ENCODE measurements at regions not wholly inside any gene's neighbourhood (a gene's known extent, or its start where the extent isn't known, plus 50 kb on each side); places are given as distances from the start of the nearest gene placed in this dataset.

DNA sequence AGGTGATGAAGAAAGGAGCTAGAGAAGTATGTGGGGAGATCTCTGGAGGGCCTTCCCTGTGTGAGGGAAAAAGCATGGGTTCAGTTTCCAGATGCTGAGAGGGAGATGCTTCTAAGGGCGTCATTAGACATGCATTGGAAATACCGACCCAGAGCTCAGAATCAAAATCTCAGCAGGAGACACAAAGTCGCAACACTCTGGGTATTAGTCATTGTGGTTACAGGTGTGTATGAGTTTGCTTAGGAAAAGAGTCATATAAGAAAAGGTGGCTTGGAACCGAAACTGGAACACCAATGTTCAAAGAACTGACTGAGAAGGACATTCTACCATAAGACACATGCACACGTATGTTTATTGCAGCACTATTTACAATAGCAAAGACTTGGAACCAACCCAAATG, 477.1 kb downstream of the FBXO15 start:
- no peak for DNase-seq

DNA sequence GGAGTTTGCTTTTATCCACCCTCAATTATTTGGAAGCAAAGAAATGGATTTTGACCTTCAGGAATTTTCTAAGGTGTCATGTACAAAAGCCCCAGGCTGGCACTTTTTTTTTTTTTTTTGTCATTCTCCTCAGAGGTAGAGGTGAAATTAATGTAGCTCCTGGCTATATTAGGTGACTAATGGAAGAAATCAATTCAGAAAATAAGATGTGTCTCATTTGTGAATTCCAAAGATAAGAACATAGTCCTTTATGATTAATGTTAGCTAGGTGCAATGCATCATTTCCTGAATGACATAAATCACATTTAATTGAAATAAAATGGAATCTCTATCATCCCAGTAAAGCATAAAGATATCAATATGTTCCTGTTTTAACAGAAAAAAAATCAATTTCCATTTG, 477.6 kb downstream of the FBXO15 start:
- DNase-seq = no peak

DNA sequence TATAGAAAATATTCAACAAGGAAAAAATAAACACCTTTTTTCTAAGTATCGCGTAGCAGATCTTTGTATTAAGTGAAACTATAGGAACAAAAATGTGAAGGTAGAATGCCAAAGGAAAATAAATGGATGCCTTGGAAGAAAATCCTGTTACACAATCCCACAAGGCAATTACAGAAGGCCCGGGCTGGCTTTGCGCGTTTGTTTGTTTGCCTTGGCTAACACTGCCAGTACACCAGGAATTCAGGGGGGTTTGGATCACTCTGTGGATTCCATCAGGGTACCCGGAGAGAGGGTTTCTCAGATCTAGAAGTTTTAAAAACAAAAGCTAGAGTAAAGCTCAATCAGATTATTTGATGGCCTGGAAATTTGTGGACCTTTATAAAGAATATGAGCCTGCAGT, 478.3 kb downstream of the FBXO15 start:
- no peak for DNase-seq

- no peak for DNase-seq
These were observed 479.6 kb downstream of the FBXO15 start for GRCh38 chr18:73668051-73668450.

- DNase-seq = no peak
These were observed 480.9 kb downstream of the FBXO15 start for GRCh38 chr18:73666772-73667171.

DNA sequence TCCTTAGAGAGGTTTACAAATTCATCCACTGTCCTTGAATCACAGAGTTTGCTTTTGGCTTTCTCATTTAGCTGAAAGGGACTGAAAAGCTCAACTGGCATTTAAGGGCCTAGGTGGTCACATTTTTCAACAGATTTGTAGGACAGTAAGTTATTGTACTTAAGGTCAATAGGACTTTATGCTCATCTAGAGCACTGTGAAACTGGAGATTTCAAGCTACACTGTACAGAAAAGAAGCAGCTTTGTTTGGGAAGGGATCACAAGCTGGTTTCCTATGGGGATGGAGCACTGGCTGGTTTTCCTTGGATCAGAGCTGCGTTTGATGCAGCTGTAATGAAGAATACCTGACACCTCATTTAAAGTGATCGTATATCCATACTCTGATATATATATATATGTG, 482.7 kb downstream of the FBXO15 start:
- no peak for DNase-seq

DNA sequence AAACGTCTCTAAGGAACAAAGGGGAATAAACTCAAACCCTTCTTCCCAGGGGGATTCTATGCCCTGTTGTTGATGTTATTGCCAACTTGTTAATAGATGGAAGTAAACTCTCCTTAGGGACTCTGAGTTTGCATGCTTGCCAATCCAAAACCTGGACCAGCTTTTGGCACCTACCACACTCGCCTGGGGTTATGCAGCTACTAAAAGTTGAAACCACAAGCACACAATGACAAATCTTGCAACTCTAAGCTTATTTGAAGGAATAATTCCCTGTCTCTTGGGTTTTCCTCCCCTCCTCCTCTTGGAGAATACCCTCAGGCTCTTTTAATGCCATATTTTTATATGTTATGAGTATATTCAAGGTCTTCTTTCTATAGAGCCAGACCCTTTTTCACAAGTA, 484.1 kb downstream of the FBXO15 start:
- DNase-seq = no peak

- DNase-seq = no peak
These were observed 485.2 kb downstream of the FBXO15 start for GRCh38 chr18:73662421-73662820.

DNA sequence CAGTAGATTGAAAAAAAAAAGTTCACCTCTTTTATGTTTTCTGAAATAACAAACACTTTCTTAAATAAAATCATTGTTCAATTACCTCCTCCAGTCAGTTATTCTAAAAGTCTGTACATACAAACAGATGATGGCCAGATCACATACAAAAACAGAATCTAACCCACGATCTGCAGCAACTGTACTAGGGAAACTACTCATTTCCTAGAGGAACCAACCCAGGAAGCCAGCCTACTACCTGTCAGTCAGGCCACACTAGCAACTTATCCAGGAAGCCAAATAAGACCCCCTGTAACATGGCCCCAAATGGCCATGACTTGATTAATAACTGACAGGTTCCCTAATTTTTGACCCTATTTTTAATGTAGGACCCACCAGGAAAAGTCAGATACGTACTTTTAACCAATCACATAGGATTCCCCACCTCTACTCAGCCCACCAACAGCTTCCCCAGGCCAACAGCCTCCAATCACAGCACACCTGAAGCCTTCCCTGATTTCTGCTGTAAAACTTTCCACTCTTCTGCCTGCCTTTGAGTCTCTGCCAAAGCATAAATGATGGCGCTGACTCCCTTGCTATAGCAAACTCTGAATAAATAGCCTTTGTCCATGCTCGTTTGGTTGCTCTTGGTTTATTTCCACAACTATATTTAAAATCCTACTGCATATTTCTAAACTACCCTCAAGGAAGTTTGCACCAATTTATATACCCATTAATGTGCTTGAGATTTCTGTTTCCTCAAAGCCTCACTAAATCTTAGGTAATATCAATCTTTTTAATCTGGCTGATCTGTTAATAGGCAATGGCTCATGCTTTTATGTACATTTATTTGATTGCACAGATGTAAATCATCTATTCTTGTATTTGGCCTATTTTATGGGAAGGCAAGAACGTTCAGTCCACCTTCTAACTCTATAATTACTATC, 486.4 kb downstream of the FBXO15 start:
- no peak for DNase-seq

DNA sequence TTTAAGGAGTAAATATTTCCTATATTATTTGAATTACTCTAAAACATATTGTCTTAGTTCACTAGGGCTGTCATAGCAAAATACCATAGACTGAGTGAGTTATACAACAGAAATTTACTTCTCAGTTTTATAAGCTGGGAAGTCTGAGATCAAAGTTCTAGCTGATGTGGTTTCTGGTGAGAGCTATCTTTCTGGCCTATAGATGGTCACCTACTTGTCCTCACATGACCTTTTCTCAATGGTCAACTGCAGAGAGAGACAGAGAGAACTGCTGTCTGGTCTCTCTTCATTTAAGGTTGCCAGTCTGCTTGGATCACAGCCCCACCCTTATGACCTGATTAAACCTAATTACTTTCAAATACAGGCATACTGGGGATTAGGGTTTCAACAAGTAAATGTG, 490.9 kb downstream of the FBXO15 start:
- DNase-seq = no peak

DNA sequence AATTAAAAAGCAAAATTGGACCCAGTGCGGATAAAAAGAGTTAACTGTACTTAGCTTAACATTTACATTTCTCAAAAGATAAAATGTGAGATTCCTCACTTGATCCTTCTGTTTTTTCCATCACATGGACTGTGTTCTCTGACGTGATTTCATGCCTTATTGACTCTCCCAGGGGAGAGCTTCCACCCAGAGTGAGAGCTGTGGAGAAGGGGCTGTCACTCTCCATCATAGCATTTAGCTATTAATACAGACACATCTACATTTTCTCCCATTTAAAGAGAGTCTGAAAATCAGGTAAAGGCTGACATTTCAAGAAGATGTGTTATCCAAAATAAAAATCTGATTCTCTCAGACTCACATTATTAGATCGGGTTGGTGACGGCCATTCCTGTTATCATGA, 493.8 kb downstream of the FBXO15 start:
- DNase-seq = no peak

- DNase-seq = no peak
These were observed 494.4 kb downstream of the FBXO15 start for GRCh38 chr18:73653251-73653650.

- DNase-seq = no peak
These were observed 500.2 kb downstream of the FBXO15 start for GRCh38 chr18:73647391-73647790.

DNA sequence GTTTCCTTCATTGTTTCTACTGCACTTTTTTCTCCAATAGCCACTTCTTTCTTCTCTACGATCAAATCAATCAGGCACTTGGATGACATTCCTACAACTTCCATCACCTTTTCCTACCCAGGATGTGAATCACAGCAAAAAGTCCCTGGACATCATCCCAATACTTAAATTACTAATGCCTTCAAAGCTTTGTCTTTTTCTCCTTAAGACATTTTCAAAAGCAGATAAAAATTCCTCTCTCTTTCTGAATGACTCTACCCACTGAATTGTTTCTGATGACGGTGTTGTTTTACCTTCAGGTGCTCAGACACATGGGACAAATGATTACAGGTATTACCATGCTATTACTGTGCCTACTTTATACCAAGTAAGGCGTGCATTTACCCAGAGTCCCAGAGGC, 500.9 kb downstream of the FBXO15 start:
- DNase-seq = no peak

DNA sequence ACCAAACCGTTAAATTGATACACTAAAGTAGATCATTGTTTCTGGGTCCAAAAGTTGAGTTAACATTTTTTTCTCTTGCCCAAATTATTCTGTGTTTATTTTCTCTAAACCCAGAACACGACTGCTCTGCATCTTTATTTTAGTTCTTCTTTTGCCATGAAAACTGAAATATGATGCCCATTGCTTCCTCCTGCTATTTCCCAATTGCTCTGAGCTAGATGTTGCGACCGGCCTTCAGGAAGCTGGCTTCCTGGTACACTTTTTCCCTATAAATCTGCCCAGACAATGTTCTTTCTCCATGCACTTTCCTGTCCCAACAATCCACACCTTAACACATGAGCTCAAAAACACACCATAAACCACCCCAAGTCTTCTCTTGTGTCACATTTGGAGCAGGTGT, 501.4 kb downstream of the FBXO15 start:
- no peak for DNase-seq

GRCh38 chr18:73645160-73645715, 502.4 kb downstream of the FBXO15 start:
- no peak for DNase-seq

- DNase-seq = no peak
These were observed 507.8 kb downstream of the FBXO15 start for GRCh38 chr18:73639788-73640187.

DNA sequence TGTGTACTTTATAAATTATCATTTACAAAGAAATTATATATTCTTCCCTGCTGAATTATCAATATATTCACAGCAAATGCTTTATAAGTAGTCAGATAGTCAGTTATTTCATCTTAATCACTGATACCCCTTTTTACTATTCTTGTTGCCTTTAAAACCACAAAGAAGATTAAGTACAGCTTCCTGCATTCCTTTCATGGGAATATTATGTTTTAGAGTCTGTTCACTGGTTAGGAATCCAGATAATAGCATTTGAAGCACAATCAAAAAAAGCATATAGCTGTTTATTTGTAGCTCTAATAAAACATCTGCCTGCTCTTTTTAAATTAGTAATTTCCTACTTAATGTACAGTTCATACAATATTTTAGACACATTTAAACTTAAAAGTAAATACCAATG, 508.9 kb downstream of the FBXO15 start:
- DNase-seq = no peak

DNA sequence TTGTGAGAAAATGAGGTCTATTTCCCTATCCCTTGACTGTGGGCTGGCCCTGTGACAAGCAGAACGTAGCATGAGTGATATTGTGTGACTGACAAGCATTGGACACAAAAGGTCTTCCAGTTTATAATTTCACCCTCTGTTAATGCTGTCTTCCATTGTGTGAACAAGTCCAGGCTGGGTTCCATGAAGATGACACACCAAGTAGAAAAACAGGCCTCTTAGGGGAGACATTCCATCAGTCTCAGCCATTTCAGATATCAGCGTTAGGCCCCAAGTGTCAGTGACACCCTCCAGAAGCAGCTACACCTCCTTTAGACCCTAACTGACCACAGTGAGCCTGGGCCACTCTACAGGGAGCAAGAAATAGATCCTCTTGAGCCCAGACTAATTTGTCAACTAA, 511.3 kb downstream of the FBXO15 start:
- DNase-seq = no peak

DNA sequence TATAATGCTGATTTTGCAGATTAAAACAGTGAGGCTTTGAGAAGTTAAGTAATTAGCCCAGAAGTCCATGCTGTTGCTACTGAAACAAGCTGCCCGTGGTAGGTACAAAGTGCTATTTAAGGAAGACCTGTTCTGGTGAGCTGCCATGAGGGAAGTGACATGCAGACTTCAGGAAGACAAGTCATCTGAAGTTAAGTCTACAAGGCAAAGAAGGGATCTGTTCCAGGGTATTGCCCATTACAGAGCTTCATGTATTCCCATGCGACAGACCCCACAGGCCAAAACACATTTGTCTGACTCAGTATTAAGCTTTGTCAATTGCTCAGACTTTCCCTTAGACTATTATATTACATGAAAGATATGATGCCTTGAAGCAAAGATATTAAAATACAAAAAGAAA, 520.8 kb downstream of the FBXO15 start:
- no peak for DNase-seq

GRCh38 chr18:73626221-73626620, 521.4 kb downstream of the FBXO15 start:
- DNase-seq = no peak

GRCh38 chr18:73621091-73621490, 526.5 kb downstream of the FBXO15 start:
- no peak for DNase-seq

GRCh38 chr18:73617981-73618380, 529.7 kb downstream of the FBXO15 start:
- DNase-seq = no peak

DNA sequence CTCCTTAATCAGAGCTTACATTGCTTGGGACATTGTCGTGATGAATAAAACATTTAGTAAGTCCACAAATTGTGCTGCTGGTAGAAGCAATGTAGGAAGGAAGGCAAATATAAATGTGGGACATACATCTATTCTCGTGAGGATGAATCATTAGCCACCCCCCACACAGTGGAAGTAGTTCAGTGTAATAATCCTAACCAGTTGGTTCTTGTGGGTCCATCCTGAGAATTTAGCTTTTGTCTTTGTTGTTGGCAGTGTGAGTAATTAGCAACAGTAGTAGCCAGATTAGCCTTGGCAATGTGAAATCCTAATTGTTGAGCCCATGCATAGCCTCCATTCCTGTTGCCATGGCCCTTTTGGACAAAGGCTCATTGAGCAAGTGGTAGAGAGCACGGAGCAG, 532.1 kb downstream of the FBXO15 start:
- no peak for DNase-seq

GRCh38 chr18:73614812-73615211, 532.8 kb downstream of the FBXO15 start:
- no peak for DNase-seq

Measured in NCI-H2171 (cell line).